Kidney epithelial cell (primary cell): ENCODE measurements at regions not wholly inside any gene's neighbourhood (a gene's known extent, or its start where the extent isn't known, plus 50 kb on each side); places are given as distances from the start of the nearest gene placed in this dataset.

ENCODE experiments used
- DNase-seq: peaks from one replicate; pipeline ENCODE4 v3.0.0-alpha.2; 2010; ENCODE audit warnings: low read depth
- H3K27me3 ChIP-seq: 2 replicates; pipeline ENCODE4 v1.6.0; 2011; ENCODE audit warnings: low read length; ENCODE audit not compliant: control insufficient read depth, insufficient read depth
- H3K36me3 ChIP-seq: 2 replicates; pipeline ENCODE4 v1.5.1; 2011; ENCODE audit warnings: low read length; ENCODE audit not compliant: control insufficient read depth, insufficient read depth
- H3K4me3 ChIP-seq: 2 replicates; pipeline ENCODE4 v1.5.1; 2011; ENCODE audit warnings: low read depth, mild to moderate bottlenecking, control low read depth, low read length
- TF ChIP-seq, protein P1 (sequence below): IDR thresholded peaks from 2 replicates; pipeline ENCODE4 v1.5.1; 2011; ENCODE audit warnings: mild to moderate bottlenecking, moderate library complexity, low read length, control low read depth, inconsistent platforms; ENCODE audit not compliant: insufficient read depth, poor library complexity, severe bottlenecking

DNA sequence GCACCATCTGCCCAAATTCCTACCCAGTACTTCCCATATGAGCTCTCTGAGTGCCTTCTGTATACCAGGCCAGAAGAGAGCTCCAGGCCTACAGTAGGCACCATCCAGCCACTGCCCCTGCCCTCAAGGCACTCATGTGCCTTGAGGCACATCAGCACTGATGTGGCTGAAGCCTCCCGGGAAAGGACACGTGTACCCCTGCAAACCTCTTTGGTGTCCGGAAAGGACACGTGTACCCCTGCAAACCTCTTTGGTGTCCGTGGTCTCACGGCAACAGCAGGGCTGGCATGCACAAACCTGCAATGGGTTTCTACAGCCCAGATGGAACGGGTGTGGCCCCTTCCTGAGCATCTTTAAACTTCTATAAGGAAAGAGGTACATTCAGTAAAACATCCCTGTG is 209.4 kb upstream of the IGF1R start:
- TF ChIP-seq, protein P1, sequence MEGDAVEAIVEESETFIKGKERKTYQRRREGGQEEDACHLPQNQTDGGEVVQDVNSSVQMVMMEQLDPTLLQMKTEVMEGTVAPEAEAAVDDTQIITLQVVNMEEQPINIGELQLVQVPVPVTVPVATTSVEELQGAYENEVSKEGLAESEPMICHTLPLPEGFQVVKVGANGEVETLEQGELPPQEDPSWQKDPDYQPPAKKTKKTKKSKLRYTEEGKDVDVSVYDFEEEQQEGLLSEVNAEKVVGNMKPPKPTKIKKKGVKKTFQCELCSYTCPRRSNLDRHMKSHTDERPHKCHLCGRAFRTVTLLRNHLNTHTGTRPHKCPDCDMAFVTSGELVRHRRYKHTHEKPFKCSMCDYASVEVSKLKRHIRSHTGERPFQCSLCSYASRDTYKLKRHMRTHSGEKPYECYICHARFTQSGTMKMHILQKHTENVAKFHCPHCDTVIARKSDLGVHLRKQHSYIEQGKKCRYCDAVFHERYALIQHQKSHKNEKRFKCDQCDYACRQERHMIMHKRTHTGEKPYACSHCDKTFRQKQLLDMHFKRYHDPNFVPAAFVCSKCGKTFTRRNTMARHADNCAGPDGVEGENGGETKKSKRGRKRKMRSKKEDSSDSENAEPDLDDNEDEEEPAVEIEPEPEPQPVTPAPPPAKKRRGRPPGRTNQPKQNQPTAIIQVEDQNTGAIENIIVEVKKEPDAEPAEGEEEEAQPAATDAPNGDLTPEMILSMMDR = no peak
- Histone ChIP-seq H3K27me3 (peaks cover 4% of the 10 kb centered on the region), H3K4me3 (no peak overlapping the region), H3K36me3 (no peaks in the 10 kb centered on the region)
- DNase-seq = no peak

DNA sequence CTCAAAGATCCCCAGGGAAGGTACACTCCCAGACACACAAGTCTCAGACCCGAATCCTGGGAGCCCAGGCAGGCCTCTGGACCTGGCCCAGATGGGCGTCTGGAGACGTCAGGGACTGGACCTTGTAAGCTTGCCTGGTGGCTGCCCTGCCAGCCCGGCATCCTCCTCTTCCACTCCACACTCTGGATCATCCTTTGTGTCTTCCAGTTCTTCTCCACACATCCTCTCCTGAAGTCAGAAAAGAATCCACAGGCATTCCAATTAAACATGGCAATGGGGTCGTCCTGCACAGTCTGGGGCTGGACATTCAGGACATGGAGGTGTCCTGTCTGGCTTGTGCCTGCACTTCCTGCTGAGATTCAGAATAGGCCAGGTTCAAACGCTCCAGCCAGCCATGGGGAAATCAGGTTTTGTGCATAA is 208.8 kb upstream of the IGF1R start:
- H3K27me3 ChIP-seq = peaks cover 4% of the 10 kb centered on the region
- no peak for DNase-seq
- H3K36me3 ChIP-seq = no peaks in the 10 kb centered on the region
- TF ChIP-seq, protein P1 = no peak
- H3K4me3 ChIP-seq = no peak overlapping the region

DNA sequence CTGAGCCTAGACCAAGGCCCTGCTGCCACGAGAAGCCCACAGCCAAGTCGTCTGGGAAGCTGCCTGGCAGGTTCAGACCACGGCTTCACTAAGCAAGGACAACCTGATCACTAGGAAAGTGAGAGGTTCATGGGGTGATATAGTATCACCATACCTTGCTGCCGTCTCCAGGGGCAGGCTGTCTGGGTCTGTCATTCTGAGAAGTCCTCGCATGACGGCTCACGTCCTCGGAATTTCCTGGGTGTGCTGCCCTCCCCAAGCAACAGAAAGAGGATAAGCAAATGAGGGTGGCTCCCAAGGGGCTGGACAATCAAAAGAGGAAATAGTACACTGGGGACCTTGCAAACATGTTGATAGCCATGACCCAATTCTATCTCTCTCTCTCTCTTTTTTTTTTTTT is 207.4 kb upstream of the IGF1R start:
- Histone ChIP-seq H3K4me3 (no peak overlapping the region), H3K36me3 (no peaks in the 10 kb centered on the region), H3K27me3 (peaks cover 10% of the 10 kb centered on the region)
- TF ChIP-seq, protein P1 = no peak
- DNase-seq = no peak

- peaks cover 12% of the 10 kb centered on the region for H3K27me3 ChIP-seq
- no peak overlapping the region for H3K4me3 ChIP-seq
- TF ChIP-seq, protein P1 = no peak
- H3K36me3 ChIP-seq = no peaks in the 10 kb centered on the region
- DNase-seq = no peak
Observed at GRCh38 chr15:98441599-98441998, 206.7 kb upstream of the IGF1R start.

DNA sequence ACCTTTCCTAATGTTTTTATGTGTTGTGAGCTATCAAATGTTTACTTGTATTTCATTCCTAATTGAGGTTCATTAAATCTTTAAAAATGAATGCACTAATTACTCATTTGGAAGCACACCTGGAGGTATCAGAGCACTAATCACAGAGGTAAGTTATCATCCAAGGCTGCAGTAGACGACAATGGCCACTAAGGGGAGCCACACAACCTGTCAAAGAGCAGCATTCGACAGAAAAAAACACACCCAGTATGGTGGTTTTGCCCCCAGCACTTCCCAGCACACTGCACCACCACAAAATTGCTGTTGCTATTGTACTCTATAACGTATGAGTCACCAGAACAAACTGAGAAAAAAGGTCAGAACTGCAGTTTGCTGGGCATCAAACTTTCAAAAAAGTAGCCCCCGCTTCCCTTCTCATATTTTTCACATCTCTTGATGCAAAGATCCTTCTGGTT is 205.9 kb upstream of the IGF1R start:
- H3K4me3 ChIP-seq = no peak overlapping the region
- no peaks in the 10 kb centered on the region for H3K36me3 ChIP-seq
- peaks cover 12% of the 10 kb centered on the region for H3K27me3 ChIP-seq
- peak; percentile 86 for DNase-seq
- TF ChIP-seq, protein P1 = peak; percentile 81

- TF ChIP-seq, protein P1 = no peak
- Histone ChIP-seq H3K27me3 (peaks cover 12% of the 10 kb centered on the region), H3K36me3 (no peaks in the 10 kb centered on the region), H3K4me3 (no peak overlapping the region)
- no peak for DNase-seq
Observed at GRCh38 chr15:98442901-98443300, 205.4 kb upstream of the IGF1R start.
